ENCODE measurements at regions not wholly inside any gene's neighbourhood (a gene's known extent, or its start where the extent isn't known, plus 50 kb on each side); places are given as distances from the start of the nearest gene placed in this dataset.
"Not testable (repeated sequence)": the region's sequence is repeated elsewhere in the genome, so short reads cannot be mapped to it uniquely, and the experiment has no call there.

GRCh38 chr1:83476518-83476917 lies 522.4 kb downstream of the TTLL7 start:
- not testable (repeated sequence) for H3K27me3 ChIP-seq (ENCODE audit: control insufficient read depth in 1 of 2, insufficient read depth in 2 of 2, low read length in 2 of 2); H3K4me3 ChIP-seq (ENCODE audit: low read length in 2 of 2); H3K36me3 ChIP-seq (ENCODE audit: control insufficient read depth in 2 of 2, insufficient read depth in 2 of 2, low read length in 2 of 2); H3K27ac ChIP-seq (ENCODE audit: low read length); H3K9me3 ChIP-seq (ENCODE audit: control insufficient read depth in 2 of 2, low read length in 2 of 2); H3K9ac ChIP-seq (ENCODE audit: low read length in 2 of 2); H3K4me1 ChIP-seq (ENCODE audit: control insufficient read depth, insufficient read depth, low read length)

- not testable (repeated sequence) for H3K9me3 ChIP-seq (ENCODE audit: control insufficient read depth in 2 of 2, low read length in 2 of 2); H3K27ac ChIP-seq (ENCODE audit: low read length); H3K9ac ChIP-seq (ENCODE audit: low read length in 2 of 2); H3K4me3 ChIP-seq (ENCODE audit: low read length in 2 of 2); H3K27me3 ChIP-seq (ENCODE audit: control insufficient read depth in 1 of 2, insufficient read depth in 2 of 2, low read length in 2 of 2); H3K36me3 ChIP-seq (ENCODE audit: control insufficient read depth in 2 of 2, insufficient read depth in 2 of 2, low read length in 2 of 2); H3K4me1 ChIP-seq (ENCODE audit: control insufficient read depth, insufficient read depth, low read length)
Measured at GRCh38 chr1:83474946-83475345, 524.0 kb downstream of the TTLL7 start.

- H3K4me1 ChIP-seq (ENCODE audit: control insufficient read depth, insufficient read depth, low read length); H3K36me3 ChIP-seq (ENCODE audit: control insufficient read depth in 2 of 2, insufficient read depth in 2 of 2, low read length in 2 of 2); H3K9ac ChIP-seq (ENCODE audit: low read length in 2 of 2); H3K27me3 ChIP-seq (ENCODE audit: control insufficient read depth in 1 of 2, insufficient read depth in 2 of 2, low read length in 2 of 2); H3K9me3 ChIP-seq (ENCODE audit: control insufficient read depth in 2 of 2, low read length in 2 of 2); H3K4me3 ChIP-seq (ENCODE audit: low read length in 2 of 2); H3K27ac ChIP-seq (ENCODE audit: low read length): not testable (repeated sequence)
Measured at GRCh38 chr1:83473986-83474385, 524.9 kb downstream of the TTLL7 start.

- not testable (repeated sequence) for H3K36me3 ChIP-seq (ENCODE audit: control insufficient read depth in 2 of 2, insufficient read depth in 2 of 2, low read length in 2 of 2); H3K9me3 ChIP-seq (ENCODE audit: control insufficient read depth in 2 of 2, low read length in 2 of 2)
Measured at GRCh38 chr1:83472066-83472465, 526.9 kb downstream of the TTLL7 start.

GRCh38 chr1:83471272-83471671 lies 527.7 kb downstream of the TTLL7 start:
- H3K9me3 ChIP-seq (ENCODE audit: control insufficient read depth in 2 of 2, low read length in 2 of 2); H3K27me3 ChIP-seq (ENCODE audit: control insufficient read depth in 1 of 2, insufficient read depth in 2 of 2, low read length in 2 of 2); H3K27ac ChIP-seq (ENCODE audit: low read length); H3K4me1 ChIP-seq (ENCODE audit: control insufficient read depth, insufficient read depth, low read length); H3K9ac ChIP-seq (ENCODE audit: low read length in 2 of 2); H3K36me3 ChIP-seq (ENCODE audit: control insufficient read depth in 2 of 2, insufficient read depth in 2 of 2, low read length in 2 of 2); H3K4me3 ChIP-seq (ENCODE audit: low read length in 2 of 2): not testable (repeated sequence)

More at GRCh38 chr1:83472066-83472465, 526.9 kb downstream of the TTLL7 start:
- H3K27ac ChIP-seq (ENCODE audit: low read length); H3K4me1 ChIP-seq (ENCODE audit: control insufficient read depth, insufficient read depth, low read length); H3K9ac ChIP-seq (ENCODE audit: low read length in 2 of 2); H3K27me3 ChIP-seq (ENCODE audit: control insufficient read depth in 1 of 2, insufficient read depth in 2 of 2, low read length in 2 of 2); H3K4me3 ChIP-seq (ENCODE audit: low read length in 2 of 2): not testable (repeated sequence)

GRCh38 chr1:83468336-83468735 lies 530.6 kb downstream of the TTLL7 start:
- not testable (repeated sequence) for H3K4me3 ChIP-seq (ENCODE audit: low read length in 2 of 2); H3K27ac ChIP-seq (ENCODE audit: low read length); H3K27me3 ChIP-seq (ENCODE audit: control insufficient read depth in 1 of 2, insufficient read depth in 2 of 2, low read length in 2 of 2); H3K36me3 ChIP-seq (ENCODE audit: control insufficient read depth in 2 of 2, insufficient read depth in 2 of 2, low read length in 2 of 2); H3K9ac ChIP-seq (ENCODE audit: low read length in 2 of 2); H3K4me1 ChIP-seq (ENCODE audit: control insufficient read depth, insufficient read depth, low read length); H3K9me3 ChIP-seq (ENCODE audit: control insufficient read depth in 2 of 2, low read length in 2 of 2)

GRCh38 chr1:83457735-83458248 lies 541.1 kb downstream of the TTLL7 start:
- not testable (repeated sequence) for H3K9me3 ChIP-seq (ENCODE audit: control insufficient read depth in 2 of 2, low read length in 2 of 2); H3K4me1 ChIP-seq (ENCODE audit: control insufficient read depth, insufficient read depth, low read length); H3K27ac ChIP-seq (ENCODE audit: low read length); H3K36me3 ChIP-seq (ENCODE audit: control insufficient read depth in 2 of 2, insufficient read depth in 2 of 2, low read length in 2 of 2); H3K27me3 ChIP-seq (ENCODE audit: control insufficient read depth in 1 of 2, insufficient read depth in 2 of 2, low read length in 2 of 2); H3K9ac ChIP-seq (ENCODE audit: low read length in 2 of 2); H3K4me3 ChIP-seq (ENCODE audit: low read length in 2 of 2)

GRCh38 chr1:83457281-83457680 lies 541.7 kb downstream of the TTLL7 start:
- not testable (repeated sequence) for H3K27me3 ChIP-seq (ENCODE audit: control insufficient read depth in 1 of 2, insufficient read depth in 2 of 2, low read length in 2 of 2); H3K4me1 ChIP-seq (ENCODE audit: control insufficient read depth, insufficient read depth, low read length); H3K27ac ChIP-seq (ENCODE audit: low read length); H3K9me3 ChIP-seq (ENCODE audit: control insufficient read depth in 2 of 2, low read length in 2 of 2); H3K9ac ChIP-seq (ENCODE audit: low read length in 2 of 2); H3K4me3 ChIP-seq (ENCODE audit: low read length in 2 of 2); H3K36me3 ChIP-seq (ENCODE audit: control insufficient read depth in 2 of 2, insufficient read depth in 2 of 2, low read length in 2 of 2)

- H3K9ac ChIP-seq (ENCODE audit: low read length in 2 of 2); H3K27me3 ChIP-seq (ENCODE audit: control insufficient read depth in 1 of 2, insufficient read depth in 2 of 2, low read length in 2 of 2); H3K27ac ChIP-seq (ENCODE audit: low read length); H3K9me3 ChIP-seq (ENCODE audit: control insufficient read depth in 2 of 2, low read length in 2 of 2); H3K4me3 ChIP-seq (ENCODE audit: low read length in 2 of 2); H3K4me1 ChIP-seq (ENCODE audit: control insufficient read depth, insufficient read depth, low read length); H3K36me3 ChIP-seq (ENCODE audit: control insufficient read depth in 2 of 2, insufficient read depth in 2 of 2, low read length in 2 of 2): not testable (repeated sequence)
Measured at GRCh38 chr1:83455753-83456152, 543.2 kb downstream of the TTLL7 start.

GRCh38 chr1:83445873-83446272 lies 553.1 kb downstream of the TTLL7 start:
- H3K9me3 ChIP-seq (ENCODE audit: control insufficient read depth in 2 of 2, low read length in 2 of 2); H3K9ac ChIP-seq (ENCODE audit: low read length in 2 of 2); H3K36me3 ChIP-seq (ENCODE audit: control insufficient read depth in 2 of 2, insufficient read depth in 2 of 2, low read length in 2 of 2); H3K4me1 ChIP-seq (ENCODE audit: control insufficient read depth, insufficient read depth, low read length); H3K4me3 ChIP-seq (ENCODE audit: low read length in 2 of 2); H3K27ac ChIP-seq (ENCODE audit: low read length); H3K27me3 ChIP-seq (ENCODE audit: control insufficient read depth in 1 of 2, insufficient read depth in 2 of 2, low read length in 2 of 2): not testable (repeated sequence)

GRCh38 chr1:83442412-83442811 lies 556.5 kb downstream of the TTLL7 start:
- H3K36me3 ChIP-seq (ENCODE audit: control insufficient read depth in 2 of 2, insufficient read depth in 2 of 2, low read length in 2 of 2); H3K27me3 ChIP-seq (ENCODE audit: control insufficient read depth in 1 of 2, insufficient read depth in 2 of 2, low read length in 2 of 2); H3K27ac ChIP-seq (ENCODE audit: low read length); H3K9me3 ChIP-seq (ENCODE audit: control insufficient read depth in 2 of 2, low read length in 2 of 2); H3K4me1 ChIP-seq (ENCODE audit: control insufficient read depth, insufficient read depth, low read length); H3K4me3 ChIP-seq (ENCODE audit: low read length in 2 of 2); H3K9ac ChIP-seq (ENCODE audit: low read length in 2 of 2): not testable (repeated sequence)

GRCh38 chr1:83440586-83440985 lies 558.3 kb downstream of the TTLL7 start:
- not testable (repeated sequence) for H3K9ac ChIP-seq (ENCODE audit: low read length in 2 of 2); H3K4me1 ChIP-seq (ENCODE audit: control insufficient read depth, insufficient read depth, low read length); H3K27ac ChIP-seq (ENCODE audit: low read length); H3K9me3 ChIP-seq (ENCODE audit: control insufficient read depth in 2 of 2, low read length in 2 of 2); H3K36me3 ChIP-seq (ENCODE audit: control insufficient read depth in 2 of 2, insufficient read depth in 2 of 2, low read length in 2 of 2); H3K4me3 ChIP-seq (ENCODE audit: low read length in 2 of 2); H3K27me3 ChIP-seq (ENCODE audit: control insufficient read depth in 1 of 2, insufficient read depth in 2 of 2, low read length in 2 of 2)

All from stomach smooth muscle (tissue), 2 donors.